SK-N-MC (cell line): ENCODE measurements at regions not wholly inside any gene's neighbourhood (a gene's known extent, or its start where the extent isn't known, plus 50 kb on each side); places are given as distances from the start of the nearest gene placed in this dataset.

Experiments
- EZH2 ChIP-seq: fragments of 200-600 bp; sonication (generic); IDR thresholded peaks from one replicate; pipeline ENCODE4 v1.6.1; 2017; ENCODE audit warnings: antibody characterized with exemption
- POLR2AphosphoS5 ChIP-seq: IDR thresholded peaks from 2 replicates; pipeline ENCODE4 v1.6.1; 2012; ENCODE audit warnings: mild to moderate bottlenecking, low read depth, low read length, borderline replicate concordance

DNA sequence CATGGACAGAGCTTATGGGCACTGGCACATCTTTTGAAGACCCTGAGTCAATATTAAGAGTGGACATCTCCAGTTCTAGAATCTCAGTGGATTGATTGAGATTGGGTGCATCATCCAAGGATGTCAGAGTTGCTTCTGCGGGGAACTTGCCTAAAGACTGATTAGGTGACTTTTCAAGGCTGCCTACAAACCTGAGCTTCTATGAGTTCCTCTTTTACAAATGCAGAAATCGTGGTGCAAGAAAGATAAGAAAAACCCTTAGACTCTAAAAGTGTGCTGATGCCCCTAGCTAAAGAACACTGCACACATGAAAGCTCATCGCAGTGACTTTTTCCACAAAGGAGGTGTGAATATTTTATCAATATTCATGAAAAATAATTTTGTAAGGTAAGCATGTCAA lies 86.8 kb upstream of the NEDD4L start:
- no peak for TF ChIP-seq EZH2
- no peak for TF ChIP-seq POLR2AphosphoS5
